SK-MEL-5 (cell line): ENCODE measurements at regions not wholly inside any gene's neighbourhood (a gene's known extent, or its start where the extent isn't known, plus 50 kb on each side); places are given as distances from the start of the nearest gene placed in this dataset.

Source experiments
- DNase-seq: peaks from one replicate; pipeline ENCODE4 v3.0.0-alpha.2; 2016; ENCODE audit warnings: low read depth, low spot score
- in situ Hi-C: cut with HindIII; loops from 2 replicates; pipeline ENCODE4 v1.10.0; 2016; ENCODE audit warnings: low sequenced_read_pairs, high pct_unique_total_duplicates, low pct_unique_long_range_greater_than_20kb

DNA sequence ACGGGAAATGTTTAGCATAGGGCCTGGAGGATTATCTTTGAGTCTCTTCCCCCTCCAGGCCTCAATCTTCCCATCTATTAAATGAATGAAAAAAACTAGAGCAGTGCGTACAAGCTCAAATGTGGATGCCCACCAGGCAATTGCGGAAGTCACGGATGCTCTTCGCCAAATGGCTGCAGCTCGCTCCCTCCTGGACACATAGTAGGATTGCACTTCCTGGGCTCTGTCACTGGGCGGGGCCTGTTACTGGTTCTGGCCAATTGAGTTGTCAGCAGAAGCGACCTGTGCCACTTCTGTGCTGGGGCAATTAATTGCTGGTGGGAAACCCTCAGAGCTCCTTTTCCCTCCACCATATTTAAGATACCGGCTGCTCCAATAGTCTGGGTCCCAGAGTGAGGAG lies 168.2 kb upstream of the IRX6 start:
- in situ Hi-C loops, result no loop called here
- no peak for DNase-seq

GRCh38 chr16:55169780-55170179 lies 154.2 kb upstream of the IRX6 start:
- in situ Hi-C loops, result no loop called here
- DNase-seq, result no peak

GRCh38 chr16:55171241-55171640 lies 152.8 kb upstream of the IRX6 start:
- DNase-seq, result peak; percentile 33
- in situ Hi-C loops, result no loop called here

DNA sequence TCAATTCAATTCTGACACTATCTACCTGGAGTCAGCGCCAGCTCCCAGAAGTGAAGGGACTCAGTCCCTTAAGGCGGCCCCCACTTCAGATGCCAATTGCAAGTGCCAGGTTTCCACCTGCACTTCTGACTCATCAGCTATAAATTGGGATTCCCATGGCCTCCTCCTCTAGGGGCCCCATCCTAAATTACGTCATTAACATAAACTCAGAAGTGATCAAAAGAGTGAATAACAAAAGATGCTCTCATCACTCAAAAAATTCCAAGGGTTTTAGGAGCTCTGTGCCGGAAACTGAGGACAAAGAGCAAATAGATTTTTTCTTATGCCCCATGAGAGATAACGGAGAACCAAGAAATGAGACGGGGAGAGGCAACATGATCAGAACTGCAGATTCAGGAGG lies 148.6 kb upstream of the IRX6 start:
- peak; percentile 45 for DNase-seq
- in situ Hi-C loops, result no loop called here

DNA sequence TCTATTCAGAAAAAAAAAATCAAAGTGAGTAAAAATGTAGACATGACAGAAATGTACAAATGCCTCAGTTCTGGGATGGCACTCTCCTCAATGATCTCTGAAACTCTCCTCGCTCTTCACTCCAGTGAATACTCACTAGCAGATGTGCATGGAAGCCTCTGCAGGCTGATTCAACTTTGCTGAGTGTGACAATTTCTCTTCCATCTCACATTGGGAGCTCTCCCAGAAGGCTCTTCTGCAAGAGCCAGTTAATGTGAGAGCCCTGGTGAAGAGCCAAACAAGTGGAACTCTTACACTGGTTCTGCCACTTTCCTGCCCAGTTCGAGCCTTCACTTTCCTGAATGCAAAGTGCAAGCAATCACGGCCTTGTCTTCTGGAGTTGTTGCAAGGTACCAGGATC lies 147.1 kb upstream of the IRX6 start:
- in situ Hi-C loops, result no loop called here
- DNase-seq, result no peak

- DNase-seq, result no peak
- in situ Hi-C loops, result no loop called here
These were observed 144.6 kb upstream of the IRX6 start for GRCh38 chr16:55179411-55179810.

DNA sequence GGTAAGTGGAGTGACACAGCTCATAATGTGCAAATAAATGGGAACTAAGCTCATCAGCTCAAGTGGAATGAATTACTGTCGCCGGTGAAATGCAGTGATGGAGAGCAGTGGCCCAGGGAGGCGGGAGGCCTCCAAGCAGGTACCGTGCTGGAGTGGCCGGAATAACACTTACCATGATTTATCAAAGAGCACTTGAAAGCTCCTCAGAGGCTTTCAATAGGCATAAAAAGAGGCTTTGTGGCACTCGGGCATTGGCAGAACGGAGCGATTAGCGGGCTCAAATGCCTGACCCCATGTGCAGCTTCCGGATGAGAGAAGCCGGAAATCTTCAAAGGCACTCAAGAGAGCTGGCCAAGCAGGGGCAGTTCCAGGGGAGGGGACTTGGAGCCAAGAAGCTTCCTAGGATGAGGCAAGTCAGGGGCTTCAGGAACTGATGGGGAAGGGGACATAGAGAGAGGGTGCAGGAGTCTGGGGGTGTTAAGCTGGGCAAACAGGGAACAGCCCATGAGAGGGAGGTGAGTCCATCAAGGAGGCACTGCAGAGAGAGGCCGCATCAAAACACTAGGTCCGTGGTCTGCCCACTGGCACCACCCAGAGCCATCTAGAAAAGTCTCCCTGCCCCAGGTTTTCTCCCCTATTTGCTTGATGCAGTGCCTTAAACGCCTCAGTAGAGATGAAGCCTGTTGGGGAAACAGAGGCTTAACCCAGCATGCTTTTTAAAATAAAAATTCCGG lies 144.0 kb upstream of the IRX6 start:
- in situ Hi-C loops, result no loop called here
- peak; percentile 11 for DNase-seq

GRCh38 chr16:55184052-55184451 lies 140.0 kb upstream of the IRX6 start:
- in situ Hi-C loops, result no loop called here
- no peak for DNase-seq

DNA sequence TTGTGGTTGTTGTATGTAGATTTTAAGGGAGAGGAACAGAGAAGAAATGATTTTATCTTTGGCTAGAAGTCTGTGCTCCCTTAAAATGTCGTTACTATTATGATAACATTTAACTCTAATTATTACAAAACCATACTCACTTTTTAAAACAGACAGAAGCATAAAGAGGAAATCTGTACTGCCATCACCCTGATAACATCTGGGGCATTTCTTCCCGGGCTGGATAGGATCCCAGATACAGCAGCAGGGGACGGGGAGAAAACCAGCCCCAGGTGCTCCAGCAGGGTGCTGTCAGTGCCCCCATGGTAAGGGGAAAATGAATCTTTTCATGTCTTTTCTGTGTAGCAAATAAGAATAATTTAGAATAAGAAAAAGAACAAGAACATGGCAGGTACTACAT lies 139.4 kb upstream of the IRX6 start:
- in situ Hi-C loops, result no loop called here
- DNase-seq, result no peak

GRCh38 chr16:55189224-55189623 lies 134.8 kb upstream of the IRX6 start:
- no peak for DNase-seq
- in situ Hi-C loops, result no loop called here

DNA sequence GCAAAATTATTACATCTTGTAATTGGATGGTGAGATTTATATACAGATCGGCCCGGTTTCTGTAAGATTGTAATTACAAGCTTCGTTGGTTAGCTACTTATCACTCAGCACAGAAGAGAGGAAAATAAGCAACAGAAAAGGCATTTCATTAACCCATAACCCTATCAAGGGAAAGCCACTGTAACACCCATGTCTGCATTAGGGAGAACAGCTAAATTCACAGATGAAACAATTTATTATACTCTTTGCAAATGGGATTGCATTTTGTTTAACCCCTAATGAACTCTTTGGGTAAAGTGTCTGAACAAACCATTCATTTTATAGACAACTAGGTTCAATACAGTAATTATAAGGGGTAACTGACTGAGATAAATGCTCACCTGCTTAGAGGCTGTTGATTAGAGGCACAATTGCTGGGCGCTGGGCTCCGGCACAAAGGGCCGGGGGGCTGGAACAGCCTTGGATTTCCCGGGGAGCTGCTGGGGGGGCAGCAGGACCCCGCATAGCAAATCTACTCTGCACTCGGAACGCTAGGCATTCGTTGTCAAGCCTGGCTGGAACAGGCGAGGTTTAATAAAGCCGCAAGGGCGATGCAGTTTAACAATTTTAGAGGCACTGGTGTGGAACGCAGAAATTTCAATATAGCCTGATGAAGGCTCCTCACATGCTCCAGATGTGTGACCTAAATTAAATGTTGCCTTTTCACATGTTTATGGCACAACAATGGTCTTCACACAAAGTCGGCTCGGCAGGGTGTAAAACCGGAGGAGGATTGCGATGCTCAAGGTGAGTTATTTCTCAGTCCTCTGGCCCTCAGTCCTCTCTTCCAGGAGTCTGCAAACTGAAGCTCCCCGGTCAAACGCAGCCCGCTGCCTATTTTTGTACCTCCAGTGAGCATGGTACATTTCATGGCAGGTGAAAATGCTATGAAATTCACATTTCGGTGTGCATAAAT lies 134.0 kb upstream of the IRX6 start:
- DNase-seq, result no peak
- in situ Hi-C loops, result no loop called here

DNA sequence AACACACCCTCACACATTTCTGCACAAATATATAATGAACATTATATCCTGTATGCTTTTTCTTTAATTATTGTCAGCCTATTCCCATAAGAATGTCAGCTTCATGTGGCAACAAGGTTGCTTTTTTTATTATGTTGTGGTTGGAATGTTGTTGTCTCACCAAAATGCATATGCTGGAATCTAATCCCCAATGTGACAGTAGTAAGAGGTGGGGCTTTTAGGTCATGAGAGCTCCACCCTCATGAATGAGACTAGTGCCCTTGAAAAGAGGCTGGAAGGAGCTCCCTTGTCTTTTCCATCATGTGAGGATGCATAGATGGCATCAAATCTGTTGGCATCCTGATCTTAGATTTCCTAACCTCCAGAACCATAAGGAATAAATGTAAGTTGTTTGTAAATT lies 131.3 kb upstream of the IRX6 start:
- in situ Hi-C loops, result no loop called here
- DNase-seq, result no peak

GRCh38 chr16:55203570-55203969 lies 120.4 kb upstream of the IRX6 start:
- in situ Hi-C loops, result no loop called here
- DNase-seq, result no peak

DNA sequence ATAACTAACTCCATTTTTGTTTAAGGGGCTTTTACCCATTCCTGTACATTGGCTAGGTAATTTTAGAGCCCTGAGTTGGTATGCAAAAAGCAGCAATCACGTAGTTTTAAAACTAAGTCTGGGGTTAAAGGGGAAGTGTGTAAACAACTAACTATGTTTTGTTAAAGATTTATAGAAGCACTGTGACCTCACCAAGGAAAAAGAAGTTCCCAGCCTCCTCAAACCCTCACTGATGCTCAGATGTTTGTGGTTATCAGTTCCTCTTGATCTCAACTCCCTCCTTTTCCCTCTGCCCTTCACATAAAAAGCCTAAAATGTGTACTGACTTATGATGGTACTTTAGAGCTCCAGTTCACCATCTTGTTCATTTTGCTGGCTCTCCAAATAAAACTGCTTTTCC lies 119.9 kb upstream of the IRX6 start:
- in situ Hi-C loops, result no loop called here
- no peak for DNase-seq

DNA sequence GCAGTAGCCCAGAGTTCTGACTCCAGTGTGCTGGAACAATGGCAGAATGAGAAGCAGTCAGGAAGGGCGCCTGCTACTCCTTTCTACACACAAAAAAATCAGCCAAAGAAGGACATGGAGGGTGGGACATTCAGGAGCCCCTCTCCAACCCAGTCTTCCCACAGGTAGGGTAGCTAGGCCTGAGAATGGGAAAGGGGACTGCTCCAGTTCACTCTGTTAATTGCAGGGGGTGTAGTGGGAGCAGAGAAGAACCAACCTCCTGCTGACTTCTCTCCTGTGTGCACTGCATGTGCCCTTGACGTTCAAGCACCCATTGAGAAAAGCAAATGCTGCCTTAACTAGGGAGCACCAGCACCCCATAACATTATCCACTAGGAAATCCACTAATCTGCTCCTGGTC lies 119.1 kb upstream of the IRX6 start:
- DNase-seq, result no peak
- in situ Hi-C loops, result no loop called here

DNA sequence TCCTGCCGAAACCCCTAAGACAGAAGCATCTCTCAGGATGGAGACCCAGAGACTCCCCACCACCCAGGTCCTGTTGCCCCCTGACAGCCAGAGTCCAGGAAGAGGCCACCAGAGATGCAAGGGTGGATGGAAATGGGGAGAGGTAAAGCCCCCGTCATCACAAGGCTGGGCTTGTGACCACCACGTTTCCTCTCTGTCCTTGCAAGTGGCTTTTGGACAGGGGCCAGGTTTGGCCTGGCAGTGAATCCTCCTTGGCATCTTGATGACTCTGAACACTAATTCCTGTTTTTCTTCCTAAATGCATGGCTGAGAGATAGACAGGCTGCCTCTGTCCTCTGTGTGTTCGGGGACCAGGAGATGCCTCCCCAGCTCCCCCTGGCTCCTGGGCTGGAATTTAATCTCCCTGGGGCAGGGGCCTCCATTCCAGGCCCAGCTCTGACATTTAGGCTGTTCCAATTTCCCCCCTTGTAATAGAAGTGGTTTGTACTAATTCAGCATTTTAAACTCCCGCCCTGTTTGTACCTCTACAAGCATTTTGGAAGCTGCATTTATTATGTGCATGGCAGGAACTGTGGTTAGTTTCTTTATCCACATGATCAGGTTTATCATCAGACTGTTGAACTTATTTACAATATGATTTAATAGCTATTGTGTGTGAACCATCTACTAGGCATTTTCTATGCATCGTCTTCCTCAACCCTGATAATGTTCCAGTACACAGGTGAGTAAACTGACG lies 116.1 kb upstream of the IRX6 start:
- in situ Hi-C loops, result no loop called here
- DNase-seq, result no peak

GRCh38 chr16:55209626-55210025 lies 114.4 kb upstream of the IRX6 start:
- in situ Hi-C loops, result no loop called here

DNA sequence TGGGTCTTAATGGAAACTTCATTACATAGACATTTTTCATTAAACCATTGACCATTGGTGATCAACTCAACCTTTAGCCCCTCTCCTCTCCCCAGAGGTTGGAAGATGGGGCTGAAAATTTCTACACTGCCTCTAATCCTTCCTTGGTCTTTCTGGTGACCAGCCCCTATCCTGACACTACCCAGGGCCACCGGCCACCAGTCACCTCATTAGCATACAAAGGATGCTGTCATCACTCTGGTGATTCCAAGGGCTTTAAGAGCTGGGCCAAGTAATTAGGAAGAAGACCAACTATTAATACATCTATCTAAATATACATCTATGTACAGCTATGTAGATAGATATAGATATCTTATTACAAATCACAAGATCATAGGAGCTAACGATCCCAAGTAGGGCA lies 111.2 kb upstream of the IRX6 start:
- in situ Hi-C loops, result no loop called here
- no peak for DNase-seq

More at GRCh38 chr16:55209626-55210025, 114.4 kb upstream of the IRX6 start:
- no peak for DNase-seq
